Keratinocyte (primary cell): ENCODE measurements at regions not wholly inside any gene's neighbourhood (a gene's known extent, or its start where the extent isn't known, plus 50 kb on each side); places are given as distances from the start of the nearest gene placed in this dataset.

ENCODE experiments used
- CTCF ChIP-seq, 3 experiments: IDR thresholded peaks in 1 of 3; conservative IDR thresholded peaks in 1 of 3; optimal IDR thresholded peaks in 1 of 3; 2 replicates in 2 of 3; 3 replicates in 1 of 3; pipeline versions ENCODE3 to v1.5.1; 2011; ENCODE audit warnings: low read length in 3 of 3, mild to moderate bottlenecking in 3 of 3, moderate library complexity in 2 of 3, control low read depth in 1 of 3, inconsistent platforms in 1 of 3; ENCODE audit not compliant: insufficient read depth in 2 of 3; ENCODE audit errors: extremely low read depth in 1 of 3
- EZH2 ChIP-seq: IDR thresholded peaks from one replicate; pipeline ENCODE4 v1.6.1; 2012; ENCODE audit warnings: inconsistent platforms, mild to moderate bottlenecking, low read length, moderate library complexity

GRCh38 chrX:79630033-79631009, 263.2 kb upstream of the ITM2A start:
- no peak for TF ChIP-seq CTCF (optimal IDR thresholded peaks at IDR 0.05 in 1 of 3, IDR thresholded peaks at IDR 0.05 in 1 of 3, conservative IDR thresholded peaks at IDR 0.05 in 1 of 3; ENCODE audit: extremely low read depth in 1 of 3, insufficient read depth in 2 of 3, low read length in 3 of 3)
- no peak for TF ChIP-seq EZH2
